Mammary epithelial cell (primary cell): ENCODE measurements at regions not wholly inside any gene's neighbourhood (a gene's known extent, or its start where the extent isn't known, plus 50 kb on each side); places are given as distances from the start of the nearest gene placed in this dataset.

Experiments used
- CTCF ChIP-seq, 2 donors: IDR thresholded peaks in 1 of 2; conservative IDR thresholded peaks in 1 of 2; 2 replicates each; pipeline ENCODE4 v1.5.1; 2011 to 2012; ENCODE audit warnings: inconsistent platforms in 2 of 2, low read length in 2 of 2, mild to moderate bottlenecking in 2 of 2, control low read depth in 1 of 2, low read depth in 1 of 2; ENCODE audit not compliant: insufficient read depth in 1 of 2; ENCODE audit errors: extremely low read depth in 1 of 2
- EZH2 ChIP-seq: IDR thresholded peaks from 2 replicates; pipeline ENCODE4 v1.6.1; 2012; ENCODE audit warnings: low read length, inconsistent platforms, borderline replicate concordance

DNA sequence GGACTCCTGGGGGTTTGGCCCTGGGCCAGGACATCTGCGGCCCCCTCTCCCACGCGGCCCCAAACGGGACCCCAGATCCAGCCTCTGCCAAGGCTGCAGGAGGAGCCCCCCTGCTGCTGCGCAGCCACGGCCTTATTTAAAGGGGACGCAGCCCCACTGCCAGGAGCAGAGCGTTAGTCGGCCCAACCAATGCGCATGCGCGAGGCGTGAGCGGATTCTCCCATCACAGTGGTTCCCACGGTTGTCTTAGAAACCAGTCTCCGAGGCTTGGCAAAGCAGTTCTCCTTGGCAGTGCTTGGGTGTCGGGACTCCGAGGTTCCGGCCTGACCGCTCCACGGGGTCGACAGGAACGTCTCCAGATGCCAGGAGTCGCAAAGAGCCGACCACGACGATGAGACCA, 288.3 kb upstream of the ZNF337 start:
- no peak for TF ChIP-seq CTCF (conservative IDR thresholded peaks at IDR 0.05 in 1 of 2, IDR thresholded peaks at IDR 0.05 in 1 of 2; ENCODE audit: extremely low read depth in 1 of 2, insufficient read depth in 1 of 2, low read depth in 1 of 2, low read length in 2 of 2)
- TF ChIP-seq EZH2: no peak
